GM21576 (cell line): ENCODE measurements at regions not wholly inside any gene's neighbourhood (a gene's known extent, or its start where the extent isn't known, plus 50 kb on each side); places are given as distances from the start of the nearest gene placed in this dataset.

Experiments used
- ATAC-seq: cut with Tn5 transposase; IDR thresholded peaks from one replicate; pipeline ENCODE4 v1.9.1; 2021; ENCODE audit warnings: mild to moderate bottlenecking, moderate library complexity; ENCODE audit not compliant: unreplicated experiment

- no peak for ATAC-seq
Observed at GRCh38 chr6:6781172-6781872, 192.8 kb downstream of the LY86 start.

GRCh38 chr6:6781873-6782227, 193.3 kb downstream of the LY86 start:
- ATAC-seq: no peak

GRCh38 chr6:6783721-6784120, 195.2 kb downstream of the LY86 start:
- ATAC-seq: no peak

- no peak for ATAC-seq
Observed at GRCh38 chr6:6784514-6785162, 196.1 kb downstream of the LY86 start.

- no peak for ATAC-seq
Observed at GRCh38 chr6:6785163-6785521, 196.6 kb downstream of the LY86 start.

GRCh38 chr6:6788394-6789032, 200.0 kb downstream of the LY86 start:
- ATAC-seq: no peak

GRCh38 chr6:6790393-6790792, 201.9 kb downstream of the LY86 start:
- no peak for ATAC-seq

- no peak for ATAC-seq
Observed at GRCh38 chr6:6790891-6791290, 202.4 kb downstream of the LY86 start.

GRCh38 chr6:6793388-6794250, 205.1 kb downstream of the LY86 start:
- ATAC-seq: no peak

GRCh38 chr6:6795393-6795792, 206.9 kb downstream of the LY86 start:
- no peak for ATAC-seq

GRCh38 chr6:6796818-6797217, 208.3 kb downstream of the LY86 start:
- no peak for ATAC-seq

GRCh38 chr6:6798448-6798860, 209.9 kb downstream of the LY86 start:
- ATAC-seq: peak; percentile 39

GRCh38 chr6:6801005-6801335, 212.4 kb downstream of the LY86 start:
- ATAC-seq: no peak

GRCh38 chr6:6801635-6802218, 213.2 kb downstream of the LY86 start:
- ATAC-seq: no peak

- ATAC-seq: peak; percentile 77
Observed at GRCh38 chr6:6803180-6803977, 214.9 kb downstream of the LY86 start.

- no peak for ATAC-seq
Observed at GRCh38 chr6:6804843-6805615, 216.5 kb downstream of the LY86 start.

- no peak for ATAC-seq
Observed at GRCh38 chr6:6806844-6807518, 218.5 kb downstream of the LY86 start.

- no peak for ATAC-seq
Observed at GRCh38 chr6:6808343-6808742, 219.8 kb downstream of the LY86 start.

- ATAC-seq: no peak
Observed at GRCh38 chr6:6808915-6809314, 220.4 kb downstream of the LY86 start.
